HUES48 (cell line): ENCODE measurements at regions not wholly inside any gene's neighbourhood (a gene's known extent, or its start where the extent isn't known, plus 50 kb on each side); places are given as distances from the start of the nearest gene placed in this dataset.

Source experiments
- H3K27ac ChIP-seq: one replicate; pipeline ENCODE4 v1.7.0; 2013; ENCODE audit warnings: low read depth, low read length, inconsistent platforms
- H3K27me3 ChIP-seq: 2 replicates; pipeline ENCODE4 v1.6.1; 2013; ENCODE audit warnings: mild to moderate bottlenecking, low read length; ENCODE audit not compliant: control insufficient read depth, insufficient read depth
- H3K36me3 ChIP-seq: 2 replicates; pipeline ENCODE4 v1.6.1; 2013; ENCODE audit warnings: low read length; ENCODE audit not compliant: control insufficient read depth, insufficient read depth
- H3K4me1 ChIP-seq: 2 replicates; pipeline ENCODE4 v1.6.1; 2013; ENCODE audit warnings: mild to moderate bottlenecking, low read length; ENCODE audit not compliant: control insufficient read depth, insufficient read depth
- H3K4me3 ChIP-seq: 2 replicates; pipeline ENCODE4 v1.5.1; 2013; ENCODE audit warnings: mild to moderate bottlenecking, low read depth, low read length
- H3K9ac ChIP-seq: 2 replicates; pipeline ENCODE4 v1.6.1; 2013; ENCODE audit warnings: mild to moderate bottlenecking, low read depth, low read length, moderate library complexity
- H3K9me3 ChIP-seq: 2 replicates; pipeline ENCODE4 v1.6.1; 2013; ENCODE audit warnings: low read length; ENCODE audit not compliant: control insufficient read depth, insufficient read depth

DNA sequence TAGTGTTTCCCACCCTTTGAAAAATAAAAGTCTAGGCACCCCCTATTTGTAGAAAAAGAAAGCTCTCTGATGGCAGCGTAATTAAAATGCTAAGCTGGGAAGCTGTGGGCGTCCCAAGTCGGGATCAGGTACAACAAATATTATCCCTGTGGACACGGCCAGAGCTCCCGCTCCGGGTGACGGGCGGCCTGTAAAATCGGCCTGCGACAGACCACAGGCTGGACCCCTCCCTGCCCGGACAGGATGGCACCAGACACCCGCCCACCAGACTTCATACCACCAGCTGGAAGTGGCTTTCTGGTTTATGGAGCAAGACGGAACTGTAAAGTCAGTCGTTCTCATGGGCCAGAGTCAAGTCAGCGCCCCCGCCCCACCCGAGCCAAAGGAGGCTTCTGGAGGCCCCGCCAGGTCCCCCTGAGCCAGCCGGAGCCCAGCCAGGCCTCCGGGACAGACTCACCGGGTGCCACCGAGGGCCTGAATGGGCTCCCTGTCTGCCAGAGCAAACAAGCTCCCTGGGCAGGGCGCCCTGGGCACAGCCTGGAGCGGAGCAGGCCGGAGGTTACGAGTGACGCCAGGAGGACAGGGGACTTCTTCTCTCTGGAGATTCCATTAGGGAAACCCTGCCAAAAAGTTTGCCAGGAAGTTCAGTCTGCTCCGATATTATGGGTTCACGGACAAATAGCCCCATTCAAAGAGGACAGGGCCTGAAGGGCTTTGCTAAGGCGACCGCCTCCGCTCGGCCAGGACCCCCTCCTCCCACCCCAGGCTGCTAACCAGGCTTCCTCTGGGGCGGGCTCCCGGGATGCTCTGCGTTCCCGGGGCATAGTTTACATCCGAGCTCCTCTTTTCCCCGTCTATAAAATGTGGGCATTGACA lies 173.7 kb downstream of the ERCC6L2 start:
- peak overlapping the region; percentile 28 for H3K27ac ChIP-seq
- peaks cover 14% of the 10 kb centered on the region; the same call in 1 of the 2 replicates for H3K4me1 ChIP-seq
- no peaks in the 10 kb centered on the region for H3K9me3 ChIP-seq
- no peak overlapping the region for H3K9ac ChIP-seq
- no peak overlapping the region for H3K4me3 ChIP-seq
- H3K27me3 ChIP-seq: peaks cover 15% of the 10 kb centered on the region
- no peaks in the 10 kb centered on the region for H3K36me3 ChIP-seq

DNA sequence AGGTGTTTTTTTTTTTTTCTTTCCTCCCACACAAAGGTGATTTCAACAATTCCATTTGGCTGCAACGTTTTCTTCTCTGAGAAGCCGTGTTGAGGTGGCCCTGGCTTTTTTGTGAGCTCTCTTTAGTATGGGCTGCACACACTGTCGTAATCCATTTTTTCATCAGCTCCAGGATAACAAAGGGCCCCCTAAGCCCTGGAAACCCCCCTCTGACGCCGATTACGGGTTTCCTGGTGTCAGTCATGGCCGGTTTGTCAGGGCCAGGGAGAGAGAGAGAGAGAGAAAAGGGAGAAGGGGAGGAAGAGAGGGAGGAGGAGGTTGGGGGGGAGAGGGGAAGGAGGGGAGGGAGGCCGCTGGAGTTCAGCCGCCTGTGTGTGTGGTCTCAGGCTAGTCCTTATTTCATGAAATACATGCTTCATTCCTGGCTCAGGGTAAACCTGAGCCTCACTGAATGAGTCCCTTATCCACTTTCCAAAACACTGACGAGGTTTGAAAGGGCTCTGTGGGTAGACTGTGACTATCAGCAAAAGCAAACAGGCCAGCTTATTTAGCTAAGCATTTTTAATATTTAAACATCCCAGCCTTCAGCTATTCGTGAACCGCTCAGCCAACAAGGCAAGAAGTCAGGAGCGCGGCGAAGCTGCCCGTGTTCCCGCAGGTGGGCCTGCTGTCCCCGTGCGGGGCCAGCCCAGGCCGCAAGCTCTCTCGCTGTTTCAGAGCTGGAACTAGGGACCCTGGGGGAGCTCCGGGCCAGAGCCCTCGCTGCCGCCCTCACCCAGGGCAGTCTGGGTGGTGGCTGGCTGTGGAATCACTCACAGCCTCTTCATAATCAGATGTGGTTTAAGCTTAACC lies 172.8 kb downstream of the ERCC6L2 start:
- Histone ChIP-seq H3K27me3 (peaks cover 15% of the 10 kb centered on the region), H3K4me3 (no peak overlapping the region), H3K4me1 (peaks cover 14% of the 10 kb centered on the region; the same call in 1 of the 2 replicates), H3K36me3 (no peaks in the 10 kb centered on the region), H3K27ac (peak overlapping the region; percentile 51), H3K9me3 (no peaks in the 10 kb centered on the region), H3K9ac (0 out of 2 replicates have a peak overlapping the region, but pooled peaks have one; percentile 13)

DNA sequence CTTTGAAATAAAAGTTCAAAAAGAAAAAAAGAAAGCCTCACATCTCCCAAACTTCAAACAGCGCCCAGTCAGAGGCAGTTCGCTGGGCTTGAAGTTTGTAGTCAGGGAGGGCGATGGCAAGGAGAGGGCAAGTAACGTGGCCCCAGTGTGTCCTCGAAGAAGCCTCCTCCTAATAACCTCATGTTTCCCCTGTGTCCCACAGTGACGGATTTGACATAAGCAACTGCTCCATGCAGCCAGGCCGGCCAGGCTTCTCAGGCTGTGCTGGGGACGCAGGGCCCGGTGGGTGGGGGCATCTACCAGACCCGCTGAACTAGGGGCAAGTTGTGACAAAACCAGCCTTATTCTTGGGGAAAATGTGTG lies 172.2 kb downstream of the ERCC6L2 start:
- peaks cover 15% of the 10 kb centered on the region for H3K27me3 ChIP-seq
- H3K4me3 ChIP-seq: no peak overlapping the region
- H3K36me3 ChIP-seq: no peaks in the 10 kb centered on the region
- peak overlapping the region; percentile 51 for H3K27ac ChIP-seq
- peaks cover 14% of the 10 kb centered on the region; the same call in 1 of the 2 replicates for H3K4me1 ChIP-seq
- no peaks in the 10 kb centered on the region for H3K9me3 ChIP-seq
- peak overlapping the region; percentile 13; the same call in 1 of the 2 replicates for H3K9ac ChIP-seq

DNA sequence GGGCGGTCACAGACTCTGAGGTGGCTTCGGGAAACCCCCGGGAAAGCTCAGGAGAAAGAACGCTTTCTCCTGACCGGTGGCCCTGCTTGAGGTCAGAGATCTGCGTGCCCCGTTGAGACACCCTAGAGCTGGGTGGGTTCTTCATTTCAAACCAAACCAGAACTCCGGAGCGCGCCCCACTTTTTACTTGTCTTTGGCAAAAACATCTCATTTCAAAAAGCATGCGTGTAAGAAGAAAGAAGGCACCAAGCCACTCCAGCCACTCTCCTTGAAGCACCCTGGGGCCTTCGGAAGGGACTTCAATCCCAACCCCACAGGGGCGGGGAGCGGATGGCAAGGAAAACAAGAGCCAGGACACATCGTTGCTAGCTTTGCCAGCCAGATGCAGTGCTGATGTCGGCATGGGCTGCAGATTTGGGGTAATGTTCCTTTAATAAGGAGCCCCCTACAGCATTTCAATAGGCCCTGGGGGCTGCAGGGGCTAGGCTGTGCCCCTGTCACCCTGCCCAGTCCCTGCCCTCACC lies 171.7 kb downstream of the ERCC6L2 start:
- no peaks in the 10 kb centered on the region for H3K36me3 ChIP-seq
- peaks cover 15% of the 10 kb centered on the region for H3K27me3 ChIP-seq

DNA sequence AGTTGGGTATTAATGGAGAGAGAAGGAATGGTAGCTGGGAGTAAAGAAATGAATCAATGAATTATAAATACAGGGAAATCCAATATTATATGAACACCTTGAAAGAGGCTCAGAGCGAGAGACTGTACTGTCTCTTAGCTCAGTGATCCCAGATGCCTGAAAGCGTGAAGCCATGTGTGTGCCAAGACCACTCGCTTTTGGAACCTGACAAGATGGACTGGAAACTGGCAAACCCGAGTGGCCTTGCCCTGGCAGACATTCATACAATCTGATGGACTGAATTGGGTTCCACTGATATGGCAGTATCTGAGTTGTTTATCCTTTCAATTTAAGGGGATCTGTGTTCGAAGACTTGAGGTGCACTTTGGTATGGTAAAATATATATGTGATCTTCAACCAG lies 170.3 kb downstream of the ERCC6L2 start:
- H3K4me1 ChIP-seq: peaks cover 20% of the 10 kb centered on the region

More for the DNA sequence above, 171.7 kb downstream of the ERCC6L2 start:
- Histone ChIP-seq H3K9me3 (no peaks in the 10 kb centered on the region), H3K9ac (no peak overlapping the region), H3K27ac (no peak overlapping the region), H3K4me3 (no peak overlapping the region), H3K4me1 (peaks cover 14% of the 10 kb centered on the region; the same call in 1 of the 2 replicates)

DNA sequence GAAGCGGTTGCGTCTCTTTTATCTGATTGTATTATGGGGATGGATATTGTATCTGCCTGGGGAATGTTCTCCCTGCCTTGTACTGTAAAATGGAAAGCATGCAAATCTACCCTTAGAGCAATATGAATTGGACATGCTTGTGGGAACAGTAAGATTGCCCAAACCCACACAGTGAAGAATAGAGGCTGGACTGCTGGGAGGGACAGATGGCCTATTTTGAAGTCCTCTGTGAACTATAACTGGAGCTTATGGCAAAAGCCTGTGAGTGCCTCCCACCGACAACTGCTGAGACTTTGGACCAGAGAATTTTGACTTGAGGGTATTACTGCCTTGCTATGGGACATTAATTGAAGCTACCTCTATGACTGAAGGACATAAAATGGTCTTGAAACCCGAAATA lies 168.9 kb downstream of the ERCC6L2 start:
- peaks cover 26% of the 10 kb centered on the region for H3K4me1 ChIP-seq
- no peaks in the 10 kb centered on the region for H3K36me3 ChIP-seq
- H3K27me3 ChIP-seq: peaks cover 34% of the 10 kb centered on the region
- no peak overlapping the region for H3K9ac ChIP-seq
- no peak overlapping the region for H3K4me3 ChIP-seq
- H3K9me3 ChIP-seq: no peaks in the 10 kb centered on the region
- H3K27ac ChIP-seq: no peak overlapping the region

More for the DNA sequence above, 170.3 kb downstream of the ERCC6L2 start:
- H3K9me3 ChIP-seq: no peaks in the 10 kb centered on the region
- no peak overlapping the region for H3K4me3 ChIP-seq
- no peak overlapping the region for H3K27ac ChIP-seq
- H3K9ac ChIP-seq: no peak overlapping the region
- no peaks in the 10 kb centered on the region for H3K36me3 ChIP-seq
- peaks cover 28% of the 10 kb centered on the region for H3K27me3 ChIP-seq

DNA sequence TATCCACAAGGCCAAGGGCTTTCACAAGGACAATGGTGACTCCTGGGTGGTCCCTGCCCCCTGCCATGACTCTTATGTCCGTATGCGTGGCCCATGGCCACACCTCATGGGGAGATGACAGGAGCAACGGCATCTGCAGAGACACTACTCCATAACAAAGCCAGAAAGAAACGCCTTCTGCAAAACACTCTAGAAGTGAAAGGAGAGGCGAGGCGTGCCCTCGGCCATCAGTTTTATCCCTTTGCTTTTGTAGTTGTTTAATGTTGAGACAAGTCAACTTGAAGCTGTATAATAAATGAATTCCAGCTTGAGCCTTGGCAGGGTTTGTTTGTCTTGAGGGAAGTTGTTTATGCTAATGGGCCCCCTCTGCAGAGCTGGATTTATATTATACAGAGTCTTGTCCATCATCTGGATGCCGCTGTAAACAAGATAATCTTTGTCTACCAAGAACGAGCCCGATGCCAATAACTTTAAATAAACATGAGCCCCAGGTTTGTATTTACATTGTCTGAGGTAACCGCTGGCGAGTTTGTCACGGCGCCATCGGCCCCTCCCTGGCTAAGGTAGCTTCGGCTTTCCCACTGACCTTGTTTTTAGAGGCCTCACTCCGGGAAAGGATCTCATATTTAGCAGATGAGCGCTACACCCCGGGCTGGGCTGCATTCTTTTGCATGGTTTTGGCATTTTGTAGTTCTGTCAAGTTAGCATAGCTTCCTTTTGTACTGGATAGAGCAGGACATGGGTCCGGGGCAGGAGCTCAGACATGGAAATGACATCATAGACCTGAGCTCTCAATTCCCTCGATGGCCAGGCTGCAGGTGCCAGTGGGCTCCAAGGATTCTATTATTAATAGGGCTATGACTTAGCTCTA lies 165.3 kb downstream of the ERCC6L2 start:
- H3K9ac ChIP-seq: no peak overlapping the region
- no peak overlapping the region for H3K4me3 ChIP-seq
- H3K4me1 ChIP-seq: peaks cover 12% of the 10 kb centered on the region
- no peak overlapping the region for H3K27ac ChIP-seq
- H3K9me3 ChIP-seq: 0 out of 2 replicates have a peak, but pooled peaks cover 4% of the 10 kb centered on the region
- H3K27me3 ChIP-seq: peaks cover 37% of the 10 kb centered on the region
- H3K36me3 ChIP-seq: no peaks in the 10 kb centered on the region

DNA sequence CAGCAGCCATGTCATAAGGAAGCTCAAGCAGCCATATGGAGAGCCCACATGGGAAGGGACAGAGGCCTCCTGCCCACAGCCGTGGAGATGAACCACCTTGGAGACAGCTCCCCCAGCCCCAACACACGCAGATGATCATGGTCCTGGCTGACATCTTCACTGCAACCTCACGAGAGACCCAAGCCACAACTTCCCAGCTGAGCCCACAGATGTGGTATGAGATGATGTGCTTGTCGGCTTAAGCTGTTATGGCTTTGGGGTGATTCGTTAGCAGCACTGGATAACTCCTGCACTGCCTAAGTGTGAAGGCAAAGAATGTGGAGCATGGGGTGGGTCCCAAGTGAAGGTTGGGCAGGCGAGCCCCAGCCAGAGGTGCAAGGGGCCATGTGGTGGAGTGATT lies 163.4 kb downstream of the ERCC6L2 start:
- H3K9me3 ChIP-seq: peaks cover 12% of the 10 kb centered on the region; the same call in 1 of the 2 replicates
- H3K36me3 ChIP-seq: no peaks in the 10 kb centered on the region
- peaks cover 37% of the 10 kb centered on the region for H3K27me3 ChIP-seq
- H3K4me1 ChIP-seq: peaks cover 12% of the 10 kb centered on the region
- H3K27ac ChIP-seq: no peak overlapping the region
- no peak overlapping the region for H3K9ac ChIP-seq
- H3K4me3 ChIP-seq: no peak overlapping the region

DNA sequence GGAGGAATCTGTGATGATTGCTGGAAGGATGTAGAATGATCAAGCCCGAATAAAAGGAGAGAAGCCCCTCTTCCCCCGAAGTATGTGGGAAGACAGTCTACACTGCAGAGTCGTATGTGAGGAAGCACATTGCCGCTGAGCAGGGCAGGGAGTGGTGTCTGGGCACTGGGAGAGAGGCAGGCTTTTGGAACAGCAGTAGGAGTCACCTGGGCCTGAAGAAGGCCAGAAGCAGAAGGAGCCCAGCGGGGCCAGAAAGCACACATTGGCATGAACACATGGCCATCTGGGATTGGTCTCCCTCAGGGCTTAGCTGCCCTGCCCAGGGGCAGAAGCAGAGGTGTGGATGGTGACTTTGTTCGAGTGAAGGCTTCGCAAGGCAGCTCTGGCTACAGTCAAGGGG lies 162.8 kb downstream of the ERCC6L2 start:
- H3K27me3 ChIP-seq: peaks cover 37% of the 10 kb centered on the region
- no peak overlapping the region for H3K9ac ChIP-seq
- H3K9me3 ChIP-seq: peaks cover 12% of the 10 kb centered on the region; the same call in 1 of the 2 replicates

DNA sequence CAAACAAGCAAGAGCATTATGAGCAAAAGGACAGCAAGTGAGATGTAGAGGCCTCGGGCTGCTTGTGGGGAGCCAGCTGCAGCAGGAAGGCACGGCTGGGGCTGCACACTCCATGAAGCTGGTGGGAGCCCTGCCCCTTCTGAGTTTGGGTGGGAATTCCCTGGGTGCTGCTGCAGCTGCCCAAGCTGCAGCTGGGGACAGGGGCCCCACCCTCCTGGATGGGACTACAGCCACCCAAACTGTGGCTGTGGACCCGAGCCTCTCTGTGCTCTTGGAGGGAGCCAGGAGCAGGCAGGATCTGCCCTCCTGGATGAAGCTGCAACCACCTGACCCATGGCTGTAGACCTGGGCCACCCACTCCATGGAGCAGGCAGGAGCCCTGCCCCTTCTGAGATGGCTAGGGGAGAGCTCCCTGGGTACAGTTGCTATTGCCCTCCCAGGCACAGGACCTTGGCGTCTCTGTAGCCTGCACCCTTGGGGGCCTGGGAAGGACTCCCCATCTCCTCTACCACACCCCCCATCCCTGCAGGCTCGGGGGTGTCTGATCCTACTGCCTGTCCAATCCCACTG lies 159.1 kb downstream of the ERCC6L2 start:
- Histone ChIP-seq H3K27me3 (peaks cover 22% of the 10 kb centered on the region), H3K4me3 (no peak overlapping the region)

More for the DNA sequence above, 162.8 kb downstream of the ERCC6L2 start:
- Histone ChIP-seq H3K4me3 (no peak overlapping the region), H3K27ac (no peak overlapping the region), H3K36me3 (no peaks in the 10 kb centered on the region), H3K4me1 (peaks cover 12% of the 10 kb centered on the region)

More for the DNA sequence above, 159.1 kb downstream of the ERCC6L2 start:
- no peak overlapping the region for H3K9ac ChIP-seq
- peaks cover 12% of the 10 kb centered on the region; the same call in 1 of the 2 replicates for H3K9me3 ChIP-seq
- no peak overlapping the region for H3K27ac ChIP-seq
- H3K4me1 ChIP-seq: no peaks in the 10 kb centered on the region
- no peaks in the 10 kb centered on the region for H3K36me3 ChIP-seq
